ENCODE measurements at regions not wholly inside any gene's neighbourhood (a gene's known extent, or its start where the extent isn't known, plus 50 kb on each side); places are given as distances from the start of the nearest gene placed in this dataset.
"Not testable (repeated sequence)": the region's sequence is repeated elsewhere in the genome, so short reads cannot be mapped to it uniquely, and the experiment has no call there.

DNA sequence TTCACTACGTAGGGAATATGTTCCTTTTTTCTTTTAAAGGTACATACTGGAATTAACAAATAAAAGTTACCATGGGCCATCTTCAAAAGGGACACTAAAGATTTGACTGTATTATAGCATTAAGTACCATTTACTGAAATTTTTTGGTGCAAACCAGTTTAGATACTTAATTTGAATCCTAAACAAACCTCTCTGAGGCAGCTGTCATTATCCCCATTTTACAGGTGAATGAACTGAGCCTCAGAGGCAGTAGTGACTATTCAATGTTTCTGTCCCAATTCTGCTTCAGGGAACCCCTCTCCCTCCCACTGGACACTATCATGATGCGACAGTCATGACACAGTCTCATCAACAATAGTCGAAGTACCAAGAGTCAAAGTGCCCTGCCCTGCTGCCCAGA lies 76.2 kb upstream of the PHF21A start:
- DNase-seq (ENCODE audit: low read depth in 4 of 6, low spot score in 6 of 6): no peak
- no peaks in the 10 kb centered on the region for H3K4me1 ChIP-seq (ENCODE audit: control insufficient read depth, insufficient read depth, low read length)
- H3K27me3 ChIP-seq (ENCODE audit: control insufficient read depth, insufficient read depth, low read length): no peaks in the 10 kb centered on the region
- no peaks in the 10 kb centered on the region for H3K36me3 ChIP-seq (ENCODE audit: control insufficient read depth, insufficient read depth, low read length)
- H3K27ac ChIP-seq (ENCODE audit: low read depth, low read length): no peak overlapping the region
- H3K4me3 ChIP-seq (ENCODE audit: low read depth, low read length): no peak overlapping the region
- WGBS (ENCODE audit: insufficient coverage): 95% methylated on average over 2 of the region's 3 CpGs
- no peaks in the 10 kb centered on the region for H3K9me3 ChIP-seq (ENCODE audit: control insufficient read depth, insufficient read depth, low read length)

DNA sequence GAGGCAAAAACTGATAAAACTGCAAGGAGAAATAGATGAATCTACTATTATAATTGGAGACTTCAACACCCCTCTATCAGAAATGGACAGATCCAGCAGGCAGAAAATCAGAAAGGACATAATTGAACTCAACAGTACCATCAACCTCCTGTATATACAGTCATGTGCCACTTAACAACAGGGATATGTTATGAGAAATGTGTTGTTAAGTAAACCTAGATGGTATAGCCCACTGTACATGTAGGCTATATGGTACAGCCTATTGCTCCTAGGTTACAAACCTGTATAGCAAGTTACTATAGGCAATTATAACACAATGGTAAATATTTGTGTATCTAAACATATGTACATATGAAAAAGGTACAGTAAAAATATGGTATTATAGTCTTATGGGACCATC lies 66.8 kb upstream of the PHF21A start:
- H3K27ac ChIP-seq (ENCODE audit: low read depth, low read length): no peak overlapping the region
- no peak overlapping the region for H3K4me3 ChIP-seq (ENCODE audit: low read depth, low read length)
- H3K4me1 ChIP-seq (ENCODE audit: control insufficient read depth, insufficient read depth, low read length): no peaks in the 10 kb centered on the region
- H3K9me3 ChIP-seq (ENCODE audit: control insufficient read depth, insufficient read depth, low read length): no peaks in the 10 kb centered on the region
- H3K27me3 ChIP-seq (ENCODE audit: control insufficient read depth, insufficient read depth, low read length): no peaks in the 10 kb centered on the region
- DNase-seq (ENCODE audit: low read depth in 4 of 6, low spot score in 6 of 6): no peak
- H3K36me3 ChIP-seq (ENCODE audit: control insufficient read depth, insufficient read depth, low read length): no peaks in the 10 kb centered on the region

DNA sequence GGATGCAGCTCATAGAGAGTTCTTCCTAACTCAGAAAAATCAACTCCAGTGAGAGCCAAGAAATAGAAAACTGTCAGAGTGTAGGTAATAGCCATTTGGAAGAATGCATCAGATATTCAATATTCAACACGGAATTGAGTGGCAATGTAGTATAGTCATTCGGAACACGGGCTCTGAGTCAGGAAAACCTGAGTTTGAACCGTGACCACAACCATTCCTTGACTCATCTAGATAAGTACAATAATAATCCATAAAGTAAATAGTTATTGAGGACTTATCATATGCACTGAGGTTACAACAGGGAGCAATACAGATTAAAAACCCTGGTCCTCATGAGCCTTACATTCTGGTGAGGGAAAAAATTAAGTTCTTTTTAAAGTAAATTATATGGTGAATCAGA lies 62.6 kb upstream of the PHF21A start:
- no CpG with 5 or more reads among the region's 4 CpGs for WGBS (ENCODE audit: insufficient coverage)
- Histone ChIP-seq H3K4me1 (ENCODE audit: control insufficient read depth, insufficient read depth, low read length) (no peaks in the 10 kb centered on the region), H3K9me3 (ENCODE audit: control insufficient read depth, insufficient read depth, low read length) (no peaks in the 10 kb centered on the region), H3K27ac (ENCODE audit: low read depth, low read length) (no peak overlapping the region), H3K4me3 (ENCODE audit: low read depth, low read length) (no peak overlapping the region), H3K27me3 (ENCODE audit: control insufficient read depth, insufficient read depth, low read length) (no peaks in the 10 kb centered on the region), H3K36me3 (ENCODE audit: control insufficient read depth, insufficient read depth, low read length) (no peaks in the 10 kb centered on the region)
- peak in 1 of 6 donors; percentile 13 for DNase-seq (ENCODE audit: low read depth in 4 of 6, low spot score in 6 of 6)

DNA sequence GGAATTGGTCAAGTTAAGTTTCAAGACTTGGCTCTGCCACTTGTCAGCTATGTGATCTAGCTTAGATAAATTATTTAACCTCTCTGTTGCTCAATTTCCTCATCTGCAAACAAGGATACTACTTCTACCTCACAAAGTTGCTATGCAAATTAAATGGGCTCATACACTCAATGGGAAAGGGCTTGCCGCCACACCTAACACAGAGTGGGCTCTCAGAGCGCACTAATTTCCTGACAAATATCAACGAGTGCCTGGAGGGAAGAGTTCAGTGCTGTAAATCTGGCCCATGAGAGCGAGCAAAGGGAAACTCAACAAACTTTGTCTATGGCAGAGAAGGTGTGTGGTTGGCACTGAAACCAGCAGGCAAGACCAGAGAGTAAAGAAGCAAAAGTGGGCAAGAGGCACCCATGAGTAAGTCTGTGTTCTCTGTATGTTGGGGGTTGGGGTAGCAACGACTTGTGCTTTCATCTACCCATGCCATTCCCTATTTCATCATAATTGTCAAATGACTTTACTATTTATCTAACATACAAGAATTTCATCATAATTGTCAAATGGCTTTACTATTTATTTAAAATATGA lies 60.7 kb upstream of the PHF21A start:
- WGBS (ENCODE audit: insufficient coverage): 79% methylated on average over 4 of the region's 5 CpGs
- H3K27ac ChIP-seq (ENCODE audit: low read depth, low read length): no peak overlapping the region

DNA sequence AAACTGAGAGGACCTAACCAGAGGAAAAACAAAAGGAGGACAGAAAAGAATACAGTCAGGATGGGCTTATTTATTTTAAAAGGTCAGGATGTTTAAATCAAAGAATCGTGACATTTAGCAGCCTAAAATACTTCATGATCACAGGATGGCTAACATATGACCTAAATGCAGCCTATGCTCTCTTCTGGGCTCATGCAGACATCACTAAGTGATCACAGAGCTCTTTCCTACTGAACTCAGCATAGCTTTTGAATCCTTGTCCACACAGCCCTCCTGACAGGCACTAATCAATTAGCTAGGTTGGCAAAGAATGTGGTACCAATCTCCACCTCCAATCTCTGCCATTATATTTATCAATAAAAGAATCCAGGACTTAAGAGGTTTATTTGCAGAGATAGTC lies 60.1 kb upstream of the PHF21A start:
- DNase-seq (ENCODE audit: low read depth in 4 of 6, low spot score in 6 of 6): no peak
- Histone ChIP-seq H3K27me3 (ENCODE audit: control insufficient read depth, insufficient read depth, low read length) (no peaks in the 10 kb centered on the region), H3K27ac (ENCODE audit: low read depth, low read length) (no peak overlapping the region), H3K4me1 (ENCODE audit: control insufficient read depth, insufficient read depth, low read length) (no peaks in the 10 kb centered on the region), H3K9me3 (ENCODE audit: control insufficient read depth, insufficient read depth, low read length) (no peaks in the 10 kb centered on the region), H3K4me3 (ENCODE audit: low read depth, low read length) (no peak overlapping the region), H3K36me3 (ENCODE audit: control insufficient read depth, insufficient read depth, low read length) (no peaks in the 10 kb centered on the region)
- WGBS (ENCODE audit: insufficient coverage): 100% methylated on average over 1 of the region's 1 CpG

More for the DNA sequence above, 60.7 kb upstream of the PHF21A start:
- Histone ChIP-seq H3K9me3 (ENCODE audit: control insufficient read depth, insufficient read depth, low read length) (no peaks in the 10 kb centered on the region), H3K4me3 (ENCODE audit: low read depth, low read length) (no peak overlapping the region), H3K4me1 (ENCODE audit: control insufficient read depth, insufficient read depth, low read length) (no peaks in the 10 kb centered on the region), H3K27me3 (ENCODE audit: control insufficient read depth, insufficient read depth, low read length) (no peaks in the 10 kb centered on the region), H3K36me3 (ENCODE audit: control insufficient read depth, insufficient read depth, low read length) (no peaks in the 10 kb centered on the region)
- DNase-seq (ENCODE audit: low read depth in 4 of 6, low spot score in 6 of 6): no peak

DNA sequence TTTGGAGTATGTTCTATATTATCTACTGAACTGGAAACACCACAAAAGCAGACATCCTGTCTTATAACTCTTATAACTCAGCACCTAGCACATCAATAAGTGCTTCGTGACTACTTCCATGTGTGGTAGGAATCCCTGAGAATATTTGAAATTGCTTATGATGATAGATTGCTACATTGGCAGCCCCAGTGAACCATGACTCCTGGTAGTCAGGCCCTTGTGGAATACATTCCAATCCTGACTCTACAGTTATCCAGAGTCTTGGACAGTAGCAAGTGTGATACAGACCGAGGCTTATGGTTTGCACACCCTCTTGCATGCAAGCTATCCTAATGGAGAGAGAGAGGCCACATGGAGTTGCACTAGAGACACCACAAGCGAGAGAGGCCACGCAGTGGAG lies 59.5 kb upstream of the PHF21A start:
- Histone ChIP-seq H3K27ac (ENCODE audit: low read depth, low read length) (no peak overlapping the region), H3K4me1 (ENCODE audit: control insufficient read depth, insufficient read depth, low read length) (no peaks in the 10 kb centered on the region), H3K36me3 (ENCODE audit: control insufficient read depth, insufficient read depth, low read length) (no peaks in the 10 kb centered on the region), H3K4me3 (ENCODE audit: low read depth, low read length) (no peak overlapping the region), H3K9me3 (ENCODE audit: control insufficient read depth, insufficient read depth, low read length) (no peaks in the 10 kb centered on the region), H3K27me3 (ENCODE audit: control insufficient read depth, insufficient read depth, low read length) (no peaks in the 10 kb centered on the region)
- WGBS (ENCODE audit: insufficient coverage): 93% methylated on average over 3 of the region's 4 CpGs
- no peak for DNase-seq (ENCODE audit: low read depth in 4 of 6, low spot score in 6 of 6)

DNA sequence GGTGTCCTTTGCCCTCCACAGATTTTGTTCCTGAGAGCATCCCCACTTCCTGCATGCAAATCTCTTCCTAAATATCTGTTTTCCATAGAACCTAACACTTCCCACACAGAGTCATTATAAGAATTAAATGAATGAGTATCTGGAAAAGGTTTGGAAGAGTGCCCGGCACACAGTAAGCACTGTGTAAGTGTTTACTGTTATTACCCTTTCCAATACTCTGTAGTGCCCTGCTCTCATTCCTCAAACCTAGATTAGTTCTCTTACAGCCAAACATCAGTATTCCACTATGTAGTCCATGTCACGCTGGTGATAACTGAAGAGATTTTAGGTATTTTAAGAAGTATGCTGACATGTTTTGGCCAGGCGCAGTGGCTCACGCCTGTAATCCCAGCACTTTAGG lies 57.3 kb upstream of the PHF21A start:
- Histone ChIP-seq H3K36me3 (ENCODE audit: control insufficient read depth, insufficient read depth, low read length) (no peaks in the 10 kb centered on the region), H3K27ac (ENCODE audit: low read depth, low read length) (no peak overlapping the region), H3K9me3 (ENCODE audit: control insufficient read depth, insufficient read depth, low read length) (no peaks in the 10 kb centered on the region), H3K4me1 (ENCODE audit: control insufficient read depth, insufficient read depth, low read length) (no peaks in the 10 kb centered on the region), H3K4me3 (ENCODE audit: low read depth, low read length) (no peak overlapping the region), H3K27me3 (ENCODE audit: control insufficient read depth, insufficient read depth, low read length) (no peaks in the 10 kb centered on the region)
- peak in 1 of 6 donors; percentile 53 for DNase-seq (ENCODE audit: low read depth in 4 of 6, low spot score in 6 of 6)
- WGBS (ENCODE audit: insufficient coverage): 92% methylated on average over 2 of the region's 4 CpGs

DNA sequence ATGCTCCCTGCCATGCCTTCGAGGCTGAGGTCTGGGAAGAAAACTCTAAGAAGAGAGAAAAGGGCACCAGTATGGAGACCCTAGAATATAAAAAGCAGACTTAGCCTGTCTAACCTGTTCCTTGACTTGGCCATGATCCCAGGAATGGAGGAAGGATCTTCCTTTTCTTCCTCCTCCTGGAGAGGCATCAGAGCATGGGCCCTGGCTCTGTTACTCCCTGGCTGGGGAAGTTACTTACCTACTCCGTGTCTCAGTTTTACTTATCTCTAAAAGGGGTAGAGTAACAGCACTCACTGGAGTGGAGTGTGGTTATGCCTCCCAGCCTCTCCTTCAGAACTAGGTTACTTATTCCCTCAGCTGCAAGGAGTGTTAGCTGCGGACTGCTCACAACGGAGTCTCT lies 55.2 kb upstream of the PHF21A start:
- H3K27ac ChIP-seq (ENCODE audit: low read depth, low read length): no peak overlapping the region
- no peaks in the 10 kb centered on the region for H3K36me3 ChIP-seq (ENCODE audit: control insufficient read depth, insufficient read depth, low read length)
- no peaks in the 10 kb centered on the region for H3K9me3 ChIP-seq (ENCODE audit: control insufficient read depth, insufficient read depth, low read length)
- H3K4me1 ChIP-seq (ENCODE audit: control insufficient read depth, insufficient read depth, low read length): no peaks in the 10 kb centered on the region
- H3K27me3 ChIP-seq (ENCODE audit: control insufficient read depth, insufficient read depth, low read length): no peaks in the 10 kb centered on the region
- no peak for DNase-seq (ENCODE audit: low read depth in 4 of 6, low spot score in 6 of 6)
- no peak overlapping the region for H3K4me3 ChIP-seq (ENCODE audit: low read depth, low read length)
- WGBS (ENCODE audit: insufficient coverage): 90% methylated on average over 3 of the region's 4 CpGs

DNA sequence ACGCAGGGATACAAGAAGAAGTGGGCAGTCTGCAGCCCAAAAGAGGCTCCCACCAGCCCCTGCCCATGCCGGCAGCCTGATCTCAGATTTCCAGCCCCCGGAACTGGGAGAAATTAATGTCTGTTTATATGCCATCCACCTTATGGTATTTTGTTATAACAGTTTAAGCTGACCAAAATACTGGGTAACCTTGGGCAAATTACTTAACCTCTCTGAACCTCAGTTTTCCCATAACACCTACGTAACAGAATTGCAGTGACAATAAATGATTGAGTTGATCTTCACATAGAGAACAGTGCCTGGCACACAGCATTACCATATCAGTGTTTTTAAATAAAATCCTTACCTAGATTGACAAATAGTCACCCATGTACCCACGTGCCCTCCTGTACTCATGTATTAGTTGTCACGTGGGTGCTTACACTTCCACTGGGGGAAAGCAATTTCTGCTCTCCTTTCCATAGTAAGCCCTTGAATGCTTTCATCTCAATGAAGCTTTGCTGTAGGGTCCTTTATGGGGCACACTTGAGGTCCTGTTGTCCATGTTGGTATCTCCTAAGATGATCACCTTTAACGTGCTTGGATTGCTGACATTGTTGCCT lies 54.2 kb upstream of the PHF21A start:
- WGBS (ENCODE audit: insufficient coverage): 90% methylated on average over 4 of the region's 7 CpGs

DNA sequence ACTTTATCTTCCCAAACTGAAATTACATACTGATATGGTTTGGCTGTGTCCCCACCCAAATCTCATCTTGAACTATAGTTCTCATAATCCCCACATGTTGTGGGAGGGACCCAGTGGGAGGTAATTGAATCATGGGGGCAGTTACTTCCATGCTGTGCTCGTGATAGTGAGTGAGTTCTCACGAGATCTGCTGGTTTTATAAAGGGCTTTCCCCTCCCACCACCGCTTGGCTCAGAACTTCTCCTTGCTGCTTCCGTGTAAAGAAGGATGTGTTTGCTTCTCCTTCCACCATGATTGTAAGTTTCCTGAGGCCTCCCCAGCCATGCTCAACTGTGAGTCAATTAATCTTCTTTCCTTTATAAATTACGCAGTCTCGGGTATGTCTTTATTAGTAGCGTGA lies 50.4 kb upstream of the PHF21A start:
- H3K27ac ChIP-seq (ENCODE audit: low read depth, low read length); H3K4me1 ChIP-seq (ENCODE audit: control insufficient read depth, insufficient read depth, low read length); H3K9me3 ChIP-seq (ENCODE audit: control insufficient read depth, insufficient read depth, low read length); H3K4me3 ChIP-seq (ENCODE audit: low read depth, low read length); H3K36me3 ChIP-seq (ENCODE audit: control insufficient read depth, insufficient read depth, low read length); DNase-seq (ENCODE audit: low read depth in 4 of 6, low spot score in 6 of 6); H3K27me3 ChIP-seq (ENCODE audit: control insufficient read depth, insufficient read depth, low read length): not testable (repeated sequence)
- 70% methylated on average over 2 of the region's 7 CpGs for WGBS (ENCODE audit: insufficient coverage)

More for the DNA sequence above, 54.2 kb upstream of the PHF21A start:
- Histone ChIP-seq H3K27me3 (ENCODE audit: control insufficient read depth, insufficient read depth, low read length) (no peaks in the 10 kb centered on the region), H3K9me3 (ENCODE audit: control insufficient read depth, insufficient read depth, low read length) (no peaks in the 10 kb centered on the region), H3K4me3 (ENCODE audit: low read depth, low read length) (no peak overlapping the region), H3K36me3 (ENCODE audit: control insufficient read depth, insufficient read depth, low read length) (no peaks in the 10 kb centered on the region), H3K4me1 (ENCODE audit: control insufficient read depth, insufficient read depth, low read length) (no peaks in the 10 kb centered on the region), H3K27ac (ENCODE audit: low read depth, low read length) (no peak overlapping the region)
- DNase-seq (ENCODE audit: low read depth in 4 of 6, low spot score in 6 of 6): no peak
